HUES6 (cell line): ENCODE measurements at regions not wholly inside any gene's neighbourhood (a gene's known extent, or its start where the extent isn't known, plus 50 kb on each side); places are given as distances from the start of the nearest gene placed in this dataset.

Source experiments
- H3K27ac ChIP-seq: 2 replicates; pipeline ENCODE4 v1.7.0; 2013; ENCODE audit warnings: low read depth, mild to moderate bottlenecking, low read length, inconsistent platforms
- H3K27me3 ChIP-seq: 2 replicates; pipeline ENCODE4 v1.6.1; 2013; ENCODE audit warnings: low read length; ENCODE audit not compliant: control insufficient read depth, insufficient read depth
- H3K36me3 ChIP-seq: 2 replicates; pipeline ENCODE4 v1.6.1; 2013; ENCODE audit warnings: low read length; ENCODE audit not compliant: control insufficient read depth, insufficient read depth
- H3K4me1 ChIP-seq: 2 replicates; pipeline ENCODE4 v1.6.1; 2013; ENCODE audit warnings: low read length; ENCODE audit not compliant: control insufficient read depth, insufficient read depth
- H3K4me3 ChIP-seq: 2 replicates; pipeline ENCODE4 v1.5.1; 2013; ENCODE audit warnings: low read depth, low read length
- H3K9ac ChIP-seq: one replicate; pipeline ENCODE4 v1.6.1; 2013; ENCODE audit warnings: mild to moderate bottlenecking, low read length
- H3K9me3 ChIP-seq: 2 replicates; pipeline ENCODE4 v1.6.1; 2013; ENCODE audit warnings: low read depth, low read length; ENCODE audit not compliant: control insufficient read depth, insufficient read depth

GRCh38 chr4:27828843-27829242, 968.2 kb downstream of the STIM2 start:
- H3K9me3 ChIP-seq, result no peaks in the 10 kb centered on the region
- H3K9ac ChIP-seq, result no peak overlapping the region
- no peaks in the 10 kb centered on the region for H3K27me3 ChIP-seq
- H3K4me1 ChIP-seq, result no peaks in the 10 kb centered on the region
- H3K36me3 ChIP-seq, result no peaks in the 10 kb centered on the region
- no peak overlapping the region for H3K4me3 ChIP-seq
- H3K27ac ChIP-seq, result no peak overlapping the region

DNA sequence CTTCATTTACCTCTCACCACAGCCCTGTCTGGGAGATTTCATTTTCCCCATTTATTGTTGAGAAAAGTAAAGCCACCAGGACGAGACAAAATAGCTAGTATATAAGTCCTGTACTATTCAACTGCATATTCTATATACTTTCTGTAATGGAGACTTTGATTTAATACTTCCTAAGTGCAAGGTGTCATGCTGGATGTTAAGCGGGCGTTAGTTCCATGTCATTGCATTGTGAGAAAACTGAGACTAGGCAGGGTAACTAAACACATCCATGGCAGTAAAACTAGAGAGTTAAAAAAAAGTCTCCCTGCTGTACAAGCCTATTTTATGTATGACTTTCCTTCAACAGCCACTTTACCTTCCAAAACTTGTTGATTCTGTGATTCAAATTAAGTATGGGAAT, 969.6 kb downstream of the STIM2 start:
- H3K27ac ChIP-seq, result no peak overlapping the region
- no peak overlapping the region for H3K4me3 ChIP-seq
- H3K9ac ChIP-seq, result no peak overlapping the region
- no peaks in the 10 kb centered on the region for H3K36me3 ChIP-seq
- H3K4me1 ChIP-seq, result no peaks in the 10 kb centered on the region
- H3K27me3 ChIP-seq, result no peaks in the 10 kb centered on the region
- no peaks in the 10 kb centered on the region for H3K9me3 ChIP-seq

DNA sequence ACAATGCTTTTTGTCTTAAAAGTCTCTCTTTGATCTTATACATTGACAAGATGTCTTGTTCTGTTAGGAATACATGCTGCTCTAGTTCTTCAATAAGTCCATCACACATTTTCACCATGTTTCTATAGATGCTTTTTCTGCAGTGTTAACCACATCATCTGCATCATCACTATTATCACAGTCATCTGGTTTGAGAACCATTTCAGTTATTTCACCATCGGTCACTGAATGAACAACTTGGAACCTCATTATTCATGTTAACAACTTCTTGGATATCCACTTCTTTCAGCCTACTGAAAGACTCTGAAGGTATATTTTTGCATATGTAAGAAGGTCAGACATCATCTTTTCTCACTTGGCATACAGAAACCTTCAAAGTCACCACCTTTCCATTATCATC, 975.2 kb downstream of the STIM2 start:
- Histone ChIP-seq H3K9ac (no peak overlapping the region), H3K27ac (no peak overlapping the region), H3K27me3 (no peaks in the 10 kb centered on the region), H3K36me3 (no peaks in the 10 kb centered on the region), H3K9me3 (no peaks in the 10 kb centered on the region), H3K4me3 (no peak overlapping the region), H3K4me1 (no peaks in the 10 kb centered on the region)

GRCh38 chr4:27836523-27836922, 975.9 kb downstream of the STIM2 start:
- Histone ChIP-seq H3K9me3 (no peaks in the 10 kb centered on the region), H3K9ac (no peak overlapping the region), H3K27me3 (no peaks in the 10 kb centered on the region), H3K4me3 (no peak overlapping the region), H3K4me1 (no peaks in the 10 kb centered on the region), H3K27ac (no peak overlapping the region), H3K36me3 (no peaks in the 10 kb centered on the region)

DNA sequence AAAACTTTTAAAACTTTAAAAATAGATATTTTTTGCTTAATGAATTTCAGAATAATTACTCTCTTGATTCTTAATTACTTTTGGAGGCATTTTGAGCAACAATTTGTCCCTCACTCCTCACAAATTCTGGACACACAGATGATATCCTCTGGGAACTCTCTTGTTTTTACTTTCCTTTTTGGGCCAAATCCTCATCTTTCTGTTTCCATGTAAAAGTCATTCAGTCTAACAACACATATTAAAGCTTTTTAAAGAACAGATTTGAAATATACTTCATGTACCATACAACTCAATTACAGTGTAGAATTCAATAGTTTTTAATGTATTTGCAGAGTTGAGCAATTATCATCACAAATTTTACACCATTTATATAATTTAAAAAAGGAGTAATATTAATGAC, 983.1 kb downstream of the STIM2 start:
- H3K4me1 ChIP-seq, result no peaks in the 10 kb centered on the region
- H3K9ac ChIP-seq, result no peak overlapping the region
- H3K36me3 ChIP-seq, result no peaks in the 10 kb centered on the region
- H3K27ac ChIP-seq, result no peak overlapping the region
- H3K27me3 ChIP-seq, result no peaks in the 10 kb centered on the region
- no peaks in the 10 kb centered on the region for H3K9me3 ChIP-seq
- no peak overlapping the region for H3K4me3 ChIP-seq

GRCh38 chr4:27844376-27844775, 983.7 kb downstream of the STIM2 start:
- H3K4me3 ChIP-seq, result no peak overlapping the region
- no peaks in the 10 kb centered on the region for H3K4me1 ChIP-seq
- H3K36me3 ChIP-seq, result no peaks in the 10 kb centered on the region
- H3K27ac ChIP-seq, result no peak overlapping the region
- no peaks in the 10 kb centered on the region for H3K9me3 ChIP-seq
- H3K27me3 ChIP-seq, result no peaks in the 10 kb centered on the region
- H3K9ac ChIP-seq, result no peak overlapping the region

- no peak overlapping the region for H3K9ac ChIP-seq
- H3K36me3 ChIP-seq, result no peaks in the 10 kb centered on the region
- no peaks in the 10 kb centered on the region for H3K27me3 ChIP-seq
- no peak overlapping the region for H3K27ac ChIP-seq
- H3K4me3 ChIP-seq, result no peak overlapping the region
- H3K9me3 ChIP-seq, result no peaks in the 10 kb centered on the region
- H3K4me1 ChIP-seq, result no peaks in the 10 kb centered on the region
These were observed 986.3 kb downstream of the STIM2 start for GRCh38 chr4:27846951-27847350.

DNA sequence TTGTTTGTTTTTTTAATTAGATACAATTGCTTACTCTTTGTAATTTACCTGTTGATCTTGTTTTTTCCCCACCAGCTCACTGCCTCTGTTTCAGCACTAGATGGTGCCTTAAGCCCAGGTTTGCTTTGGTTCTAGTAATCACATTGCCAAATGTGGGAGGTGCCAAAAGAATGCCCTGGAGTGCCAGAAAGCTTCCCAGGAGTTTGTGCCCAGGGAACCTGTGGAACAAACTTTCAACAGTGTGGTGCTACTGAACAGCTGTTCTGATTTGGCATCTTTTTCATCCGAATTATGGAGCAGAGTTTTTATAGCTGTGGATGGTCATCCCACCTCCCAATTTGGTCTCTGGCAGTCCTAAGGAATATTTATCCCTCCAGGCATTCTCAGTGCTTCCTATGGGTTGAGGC, 1000.7 kb downstream of the STIM2 start:
- H3K4me3 ChIP-seq, result no peak overlapping the region
- no peaks in the 10 kb centered on the region for H3K4me1 ChIP-seq
- H3K27ac ChIP-seq, result no peak overlapping the region
- H3K36me3 ChIP-seq, result no peaks in the 10 kb centered on the region
- no peaks in the 10 kb centered on the region for H3K27me3 ChIP-seq
- no peaks in the 10 kb centered on the region for H3K9me3 ChIP-seq
- H3K9ac ChIP-seq, result no peak overlapping the region

- no peaks in the 10 kb centered on the region for H3K27me3 ChIP-seq
- H3K9me3 ChIP-seq, result no peaks in the 10 kb centered on the region
- H3K4me3 ChIP-seq, result no peak overlapping the region
- H3K36me3 ChIP-seq, result no peaks in the 10 kb centered on the region
- H3K27ac ChIP-seq, result no peak overlapping the region
- H3K9ac ChIP-seq, result no peak overlapping the region
- H3K4me1 ChIP-seq, result no peaks in the 10 kb centered on the region
These were observed 1001.2 kb downstream of the STIM2 start for GRCh38 chr4:27861802-27862201.

DNA sequence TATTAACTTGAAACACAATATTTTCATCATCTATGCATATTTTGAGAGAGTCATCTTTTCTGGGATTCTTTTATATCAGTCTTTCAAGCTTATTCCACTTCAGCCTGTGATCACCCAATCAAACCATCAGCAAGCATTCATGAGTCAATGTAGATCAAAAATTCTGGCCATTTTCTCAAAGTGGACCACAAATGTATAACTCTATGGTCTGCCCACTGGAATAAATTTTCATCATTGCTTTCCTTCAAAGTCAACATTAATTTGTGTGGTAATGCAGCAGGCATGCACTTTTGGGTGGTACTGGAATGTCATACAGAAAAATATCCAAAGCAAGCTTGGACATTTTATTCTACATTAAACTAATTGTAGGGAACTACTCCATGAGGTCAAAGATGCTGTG, 1013.0 kb downstream of the STIM2 start:
- Histone ChIP-seq H3K27me3 (no peaks in the 10 kb centered on the region), H3K27ac (no peak overlapping the region), H3K36me3 (no peaks in the 10 kb centered on the region), H3K4me3 (no peak overlapping the region), H3K9me3 (no peaks in the 10 kb centered on the region), H3K4me1 (no peaks in the 10 kb centered on the region), H3K9ac (no peak overlapping the region)

DNA sequence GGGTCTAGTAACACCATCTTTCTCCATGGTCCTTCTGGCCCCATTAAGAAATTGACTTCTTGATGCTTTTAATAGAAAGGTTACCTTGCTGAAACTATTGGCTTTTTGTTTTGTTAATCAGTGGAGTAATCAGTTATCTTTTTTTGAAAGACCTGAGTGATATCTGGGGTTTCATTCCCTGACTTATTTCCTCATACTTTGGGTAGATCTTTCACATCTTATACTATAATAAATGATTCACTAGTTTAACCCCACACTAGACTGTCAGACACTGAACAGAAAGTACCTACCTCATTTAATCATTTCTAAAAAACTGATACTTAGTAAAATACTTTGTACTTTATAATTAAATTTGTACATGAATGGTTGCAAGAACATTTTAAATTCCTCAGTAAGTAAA, 1021.1 kb downstream of the STIM2 start:
- H3K36me3 ChIP-seq, result no peaks in the 10 kb centered on the region
- H3K9me3 ChIP-seq, result peaks cover 8% of the 10 kb centered on the region; the same call in 1 of the 2 replicates
- no peaks in the 10 kb centered on the region for H3K27me3 ChIP-seq
- H3K4me3 ChIP-seq, result no peak overlapping the region
- no peak overlapping the region for H3K27ac ChIP-seq
- H3K9ac ChIP-seq, result no peak overlapping the region
- H3K4me1 ChIP-seq, result no peaks in the 10 kb centered on the region

- Histone ChIP-seq H3K27ac (no peak overlapping the region), H3K4me1 (0 out of 2 replicates have a peak, but pooled peaks cover 6% of the 10 kb centered on the region), H3K27me3 (no peaks in the 10 kb centered on the region), H3K4me3 (no peak overlapping the region), H3K9ac (no peak overlapping the region), H3K36me3 (no peaks in the 10 kb centered on the region), H3K9me3 (peaks cover 2% of the 10 kb centered on the region; the same call in 1 of the 2 replicates)
These were observed 1025.5 kb downstream of the STIM2 start for GRCh38 chr4:27886120-27886519.
